ENCODE measurements at regions not wholly inside any gene's neighbourhood (a gene's known extent, or its start where the extent isn't known, plus 50 kb on each side); places are given as distances from the start of the nearest gene placed in this dataset.

DNA sequence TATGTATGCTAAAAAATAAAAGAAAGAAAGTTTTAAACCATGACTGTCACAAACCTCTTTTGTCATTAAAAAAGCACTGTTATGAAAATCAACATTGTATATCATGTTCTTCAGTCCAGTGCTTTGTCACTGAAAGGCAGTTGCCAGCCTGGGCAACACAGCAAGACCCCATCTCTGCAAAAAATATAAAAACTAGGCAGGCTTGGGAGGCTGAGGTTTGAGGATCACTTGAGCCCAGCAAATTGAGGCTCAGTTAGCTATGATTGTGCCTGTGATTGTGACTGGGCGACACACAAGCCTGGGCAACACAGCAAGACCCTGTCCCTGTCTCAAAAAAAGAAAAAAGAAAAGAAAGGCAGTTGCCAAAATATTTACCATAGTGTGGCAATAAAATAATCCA is 102.7 kb upstream of the NAP1L1 start:
- Histone ChIP-seq H3K36me3 (no peaks in the 10 kb centered on the region), H3K27ac (no peak overlapping the region), H3K4me1 (no peaks in the 10 kb centered on the region), H3K27me3 (no peaks in the 10 kb centered on the region), H3K9ac (ENCODE audit: low read depth in 2 of 2, low read length in 2 of 2) (no peak overlapping the region), H3K4me3 (no peak overlapping the region), H3K9me3 (no peaks in the 10 kb centered on the region)
- DNase-seq, result no peak
- intact Hi-C loops (cut with DNase I), result no loop called here
- TF ChIP-seq, protein P1, sequence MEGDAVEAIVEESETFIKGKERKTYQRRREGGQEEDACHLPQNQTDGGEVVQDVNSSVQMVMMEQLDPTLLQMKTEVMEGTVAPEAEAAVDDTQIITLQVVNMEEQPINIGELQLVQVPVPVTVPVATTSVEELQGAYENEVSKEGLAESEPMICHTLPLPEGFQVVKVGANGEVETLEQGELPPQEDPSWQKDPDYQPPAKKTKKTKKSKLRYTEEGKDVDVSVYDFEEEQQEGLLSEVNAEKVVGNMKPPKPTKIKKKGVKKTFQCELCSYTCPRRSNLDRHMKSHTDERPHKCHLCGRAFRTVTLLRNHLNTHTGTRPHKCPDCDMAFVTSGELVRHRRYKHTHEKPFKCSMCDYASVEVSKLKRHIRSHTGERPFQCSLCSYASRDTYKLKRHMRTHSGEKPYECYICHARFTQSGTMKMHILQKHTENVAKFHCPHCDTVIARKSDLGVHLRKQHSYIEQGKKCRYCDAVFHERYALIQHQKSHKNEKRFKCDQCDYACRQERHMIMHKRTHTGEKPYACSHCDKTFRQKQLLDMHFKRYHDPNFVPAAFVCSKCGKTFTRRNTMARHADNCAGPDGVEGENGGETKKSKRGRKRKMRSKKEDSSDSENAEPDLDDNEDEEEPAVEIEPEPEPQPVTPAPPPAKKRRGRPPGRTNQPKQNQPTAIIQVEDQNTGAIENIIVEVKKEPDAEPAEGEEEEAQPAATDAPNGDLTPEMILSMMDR (IDR thresholded peaks at IDR 0.05), result no peak

DNA sequence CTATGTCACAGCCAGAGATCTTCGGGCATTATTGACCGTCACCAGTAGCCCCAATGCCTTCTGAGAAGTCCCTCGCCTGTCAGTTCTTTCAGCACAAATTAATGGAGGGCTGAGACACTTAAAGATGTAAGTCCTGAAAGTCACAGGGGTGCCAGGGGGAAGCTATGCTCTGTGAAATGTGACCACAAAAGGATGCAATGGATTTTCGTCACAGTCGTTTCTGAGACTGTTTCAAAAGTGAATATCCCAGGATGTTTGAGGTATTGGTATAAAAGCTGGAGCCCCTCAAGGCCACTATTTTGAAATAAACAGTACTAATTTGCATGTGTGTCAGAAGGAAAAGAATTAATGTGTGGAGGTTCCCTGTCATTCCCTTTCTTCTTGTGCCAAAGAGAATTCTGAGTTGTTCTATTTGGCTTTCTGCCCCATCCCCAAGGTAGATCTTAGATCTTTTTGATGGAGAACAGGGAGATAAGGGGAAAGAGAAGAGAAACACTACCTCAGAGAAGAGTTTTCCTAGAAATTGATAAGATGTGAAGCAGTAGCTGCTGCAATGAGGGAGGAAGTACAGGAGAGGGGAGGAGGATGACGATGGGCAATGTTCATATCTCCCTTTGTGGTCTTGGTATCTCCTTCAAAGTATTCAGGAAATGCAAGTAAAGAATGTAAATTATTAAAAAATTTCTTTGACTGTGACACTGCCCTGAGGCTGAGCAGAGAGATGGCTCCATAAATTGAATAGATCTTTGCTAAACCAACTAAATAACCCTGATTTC is 101.8 kb upstream of the NAP1L1 start:
- H3K4me3 ChIP-seq, result no peak overlapping the region
- no peaks in the 10 kb centered on the region for H3K36me3 ChIP-seq
- no peaks in the 10 kb centered on the region for H3K4me1 ChIP-seq
- TF ChIP-seq, protein P1 (IDR thresholded peaks at IDR 0.05), result no peak
- no peaks in the 10 kb centered on the region for H3K9me3 ChIP-seq
- H3K27me3 ChIP-seq, result no peaks in the 10 kb centered on the region
- no peak for DNase-seq
- no peak overlapping the region for H3K9ac ChIP-seq (ENCODE audit: low read depth in 2 of 2, low read length in 2 of 2)
- no peak overlapping the region for H3K27ac ChIP-seq
- intact Hi-C loops (cut with DNase I), result no loop called here

- Histone ChIP-seq H3K36me3 (no peaks in the 10 kb centered on the region), H3K27ac (no peak overlapping the region), H3K9ac (ENCODE audit: low read depth in 2 of 2, low read length in 2 of 2) (no peak overlapping the region), H3K4me1 (no peaks in the 10 kb centered on the region), H3K4me3 (no peak overlapping the region), H3K27me3 (no peaks in the 10 kb centered on the region), H3K9me3 (no peaks in the 10 kb centered on the region)
- intact Hi-C loops (cut with DNase I), result no loop called here
- no peak for DNase-seq
- TF ChIP-seq, protein P1 (IDR thresholded peaks at IDR 0.05), result no peak
These were observed 99.1 kb upstream of the NAP1L1 start for GRCh38 chr12:76183459-76184186.

GRCh38 chr12:76180401-76181277 is 96.2 kb upstream of the NAP1L1 start:
- Histone ChIP-seq H3K27ac (no peak overlapping the region), H3K9me3 (no peaks in the 10 kb centered on the region), H3K27me3 (no peaks in the 10 kb centered on the region), H3K4me3 (no peak overlapping the region), H3K4me1 (no peaks in the 10 kb centered on the region), H3K9ac (ENCODE audit: low read depth in 2 of 2, low read length in 2 of 2) (no peak overlapping the region), H3K36me3 (no peaks in the 10 kb centered on the region)
- intact Hi-C loops (cut with DNase I), result no loop called here
- DNase-seq, result no peak
- TF ChIP-seq, protein P1 (IDR thresholded peaks at IDR 0.05), result no peak

GRCh38 chr12:76178452-76178851 is 94.0 kb upstream of the NAP1L1 start:
- no peaks in the 10 kb centered on the region for H3K27me3 ChIP-seq
- H3K9me3 ChIP-seq, result no peaks in the 10 kb centered on the region
- H3K36me3 ChIP-seq, result no peaks in the 10 kb centered on the region
- no peak overlapping the region for H3K27ac ChIP-seq
- intact Hi-C loops (cut with DNase I), result no loop called here
- no peak overlapping the region for H3K9ac ChIP-seq (ENCODE audit: low read depth in 2 of 2, low read length in 2 of 2)
- H3K4me1 ChIP-seq, result no peaks in the 10 kb centered on the region
- TF ChIP-seq, protein P1 (IDR thresholded peaks at IDR 0.05), result no peak
- H3K4me3 ChIP-seq, result no peak overlapping the region
- DNase-seq, result no peak

All from colonic mucosa (tissue), 4 donors.